ENCODE measurements at regions not wholly inside any gene's neighbourhood (a gene's known extent, or its start where the extent isn't known, plus 50 kb on each side); places are given as distances from the start of the nearest gene placed in this dataset.

- DNase-seq (ENCODE audit: low read depth), result no peak
These were observed 115.0 kb downstream of the RIPK4 start for GRCh38 chr21:41651830-41652229.

DNA sequence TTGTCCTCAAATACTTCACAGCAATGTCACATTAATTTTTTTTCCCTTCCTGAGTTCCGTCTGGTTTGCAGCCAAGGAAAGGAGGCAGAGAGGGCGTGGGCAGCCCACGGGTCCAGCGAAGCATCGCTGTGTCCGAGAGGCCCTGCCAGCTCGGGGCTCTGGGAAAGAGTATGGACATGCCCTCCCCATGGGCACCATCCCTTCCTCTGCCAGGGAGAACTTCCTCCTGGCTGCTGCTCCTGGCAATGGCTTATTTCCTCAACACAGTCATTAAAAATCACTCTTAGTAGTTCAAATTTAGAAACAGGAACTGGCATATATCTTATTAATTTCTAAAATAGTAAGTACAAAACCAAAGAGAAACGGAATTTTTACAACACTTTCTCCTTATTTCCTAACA is 115.4 kb downstream of the RIPK4 start:
- no peak for DNase-seq (ENCODE audit: low read depth)

DNA sequence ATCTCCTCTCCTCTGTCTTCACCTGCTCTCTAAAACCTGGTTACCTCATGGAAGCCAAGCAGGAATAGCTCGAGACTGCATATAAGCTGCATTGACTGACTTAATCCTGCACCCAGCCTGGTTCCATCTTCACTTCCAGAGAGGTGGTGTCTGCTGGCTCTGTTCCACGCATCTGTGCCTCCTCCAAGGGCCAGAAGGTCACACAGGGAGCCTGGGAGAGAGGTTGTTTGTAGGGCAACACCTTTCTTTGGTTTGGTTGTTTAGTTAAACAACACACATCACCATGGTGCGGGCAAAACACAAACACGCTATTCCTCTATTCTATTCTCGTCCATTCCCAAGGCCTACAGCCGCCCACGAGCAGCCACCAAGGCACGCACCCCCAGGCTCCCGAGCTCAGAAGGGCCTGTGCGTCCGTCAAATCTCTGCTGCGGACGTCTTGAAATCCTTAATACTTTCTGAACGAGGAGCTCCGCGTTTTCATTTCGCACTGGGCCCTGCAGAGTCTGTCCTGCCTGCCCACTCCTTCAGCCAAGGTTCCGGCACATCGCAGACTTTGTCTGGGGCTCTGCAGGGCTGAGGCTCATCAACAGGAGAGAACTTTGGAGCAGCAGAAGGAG is 116.2 kb downstream of the RIPK4 start:
- no peak for DNase-seq (ENCODE audit: low read depth)

DNA sequence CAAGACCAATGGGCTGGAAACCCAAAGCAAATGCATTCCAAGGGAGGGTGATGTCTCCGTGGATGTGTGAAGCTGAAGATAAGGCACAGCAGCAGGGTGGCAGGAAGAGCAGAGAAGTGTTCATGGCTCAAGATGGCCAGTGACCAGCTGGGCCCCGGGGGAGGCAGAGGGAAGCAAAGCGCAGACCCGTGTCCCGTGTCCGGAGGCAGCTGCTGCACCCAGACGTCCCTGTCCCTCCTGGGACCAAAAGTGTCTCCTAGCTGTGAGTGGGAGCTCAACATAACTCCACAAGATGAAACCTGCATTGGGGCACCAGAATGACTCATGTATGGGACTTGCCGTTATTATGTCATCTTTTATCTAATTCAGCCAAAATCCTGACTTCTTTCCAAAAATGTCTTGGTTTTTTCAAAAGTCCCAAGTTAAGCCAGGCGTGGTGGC is 118.2 kb downstream of the RIPK4 start:
- DNase-seq (ENCODE audit: low read depth), result peak; percentile 88

GRCh38 chr21:41647806-41648561 is 118.9 kb downstream of the RIPK4 start:
- DNase-seq (ENCODE audit: low read depth), result no peak

GRCh38 chr21:41643246-41643966 is 123.4 kb downstream of the RIPK4 start:
- peak; percentile 65 for DNase-seq (ENCODE audit: low read depth)

GRCh38 chr21:41641821-41642701 is 124.8 kb downstream of the RIPK4 start:
- peak; percentile 94 for DNase-seq (ENCODE audit: low read depth)

DNA sequence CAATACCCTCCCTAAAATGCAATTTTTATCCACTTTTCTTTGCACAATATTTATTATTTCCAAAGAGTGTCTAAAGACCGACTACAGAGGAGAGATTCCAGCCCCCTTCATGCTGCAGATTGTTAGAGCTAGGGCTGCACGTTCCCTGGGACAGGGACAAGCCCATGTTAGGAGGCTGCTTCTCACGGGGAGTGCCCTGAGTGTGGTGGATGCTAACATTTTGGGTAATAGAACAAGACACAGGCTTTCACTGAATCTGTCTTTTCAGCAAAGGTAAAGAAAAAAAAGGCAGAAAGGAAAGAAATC is 125.4 kb downstream of the RIPK4 start:
- no peak for DNase-seq (ENCODE audit: low read depth)

DNA sequence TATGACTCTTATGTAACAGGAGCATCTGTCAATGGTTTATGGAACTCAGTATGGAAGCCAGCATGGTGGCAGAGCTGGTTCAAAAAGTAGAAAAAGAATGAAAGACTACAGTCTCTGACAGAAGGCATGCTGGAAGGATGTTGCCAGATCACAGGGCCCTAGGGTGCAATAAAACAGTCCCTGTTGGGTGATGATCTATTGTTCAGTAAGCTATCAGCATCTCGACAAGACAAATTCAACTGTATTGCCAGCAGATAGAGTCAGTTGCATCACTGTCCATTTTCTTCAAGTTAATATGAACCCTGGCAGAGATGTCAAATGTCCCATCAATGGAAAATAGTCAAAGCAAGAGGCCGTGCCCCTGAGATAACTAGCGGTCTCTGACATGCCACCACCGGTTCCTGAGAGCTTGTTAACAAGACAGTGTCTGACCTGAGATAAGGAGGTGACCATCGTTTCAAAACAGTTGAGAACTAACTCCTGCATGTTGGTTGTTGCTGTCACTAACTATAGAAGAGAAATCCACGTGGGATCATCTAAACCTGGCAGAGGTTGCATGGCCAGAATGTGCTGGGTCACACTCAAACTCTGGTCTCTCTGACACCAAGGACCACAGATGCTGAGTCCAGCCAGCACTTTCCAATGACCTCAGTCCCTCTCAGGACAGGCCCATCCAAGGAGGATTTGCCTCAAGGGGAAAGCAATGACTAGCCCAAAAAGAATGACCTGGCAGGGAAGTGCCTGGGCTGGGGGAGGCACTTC is 125.9 kb downstream of the RIPK4 start:
- peak; percentile 89 for DNase-seq (ENCODE audit: low read depth)

DNA sequence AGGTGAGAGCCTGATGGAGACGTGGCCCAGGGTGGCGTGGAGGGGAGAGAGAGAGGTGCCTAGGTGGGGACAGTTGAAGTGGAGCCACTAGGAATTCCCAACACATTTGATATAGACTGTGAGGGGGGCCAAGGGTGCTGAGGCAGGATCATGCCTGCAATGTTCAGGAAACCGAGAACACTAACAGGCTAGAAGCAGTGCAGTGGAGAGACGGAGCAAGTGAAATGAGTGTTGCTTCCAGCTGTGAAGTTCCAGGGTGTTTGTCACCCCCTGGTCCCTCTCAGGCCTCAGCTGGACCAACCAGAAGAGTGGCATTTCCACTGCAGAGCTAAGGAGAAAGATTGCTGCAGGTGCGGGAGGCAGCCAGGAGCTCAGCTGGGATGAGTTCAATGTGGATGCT is 127.1 kb downstream of the RIPK4 start:
- no peak for DNase-seq (ENCODE audit: low read depth)

DNA sequence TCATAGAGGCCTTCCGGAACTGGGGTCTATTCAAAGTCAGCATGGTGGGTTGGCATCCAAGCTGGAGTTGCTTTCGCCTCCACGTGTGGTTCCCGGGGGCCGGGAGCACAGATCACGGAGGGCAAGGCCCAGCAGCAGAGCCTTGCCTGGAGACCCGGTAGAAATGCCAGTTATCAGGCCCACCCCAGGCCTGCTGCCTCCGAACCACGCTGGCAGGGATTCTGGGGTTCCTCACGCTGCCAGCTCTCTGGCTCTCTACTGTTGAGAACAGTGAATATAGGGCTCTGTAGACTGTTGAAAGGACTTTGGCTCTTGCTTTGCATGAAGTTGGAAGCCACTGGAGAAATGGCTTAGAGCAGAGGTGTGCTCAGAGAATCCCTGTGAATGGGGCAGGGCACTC is 127.5 kb downstream of the RIPK4 start:
- DNase-seq (ENCODE audit: low read depth), result no peak

DNA sequence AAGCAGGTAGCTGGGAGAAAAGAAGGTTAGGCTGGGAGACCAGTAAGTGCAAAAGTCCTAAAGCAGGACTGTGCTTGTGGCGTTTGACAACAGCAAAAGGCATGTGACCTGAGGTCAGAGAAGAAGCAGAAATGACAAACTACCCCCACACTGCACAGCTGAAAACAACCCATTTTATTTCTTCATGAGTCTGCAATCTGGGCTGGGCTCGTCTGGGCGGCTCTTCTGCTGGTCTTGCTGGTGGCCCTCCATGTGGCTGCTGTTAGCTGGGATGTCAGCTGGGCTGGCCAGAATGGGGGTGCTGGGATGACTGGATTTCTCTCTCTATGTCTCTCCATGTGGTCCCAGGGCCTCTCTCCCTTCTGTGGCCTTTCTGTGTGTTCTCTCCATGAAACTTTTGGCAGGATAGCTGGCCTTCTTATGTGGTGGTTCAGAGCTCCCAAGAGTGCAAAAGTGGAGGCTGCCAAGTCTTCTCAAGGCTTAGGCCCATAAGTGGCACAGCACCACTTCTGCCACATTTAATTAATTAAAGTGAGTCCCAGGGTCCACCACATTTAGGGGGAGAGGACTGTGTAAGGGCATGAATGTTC is 128.6 kb downstream of the RIPK4 start:
- no peak for DNase-seq (ENCODE audit: low read depth)

DNA sequence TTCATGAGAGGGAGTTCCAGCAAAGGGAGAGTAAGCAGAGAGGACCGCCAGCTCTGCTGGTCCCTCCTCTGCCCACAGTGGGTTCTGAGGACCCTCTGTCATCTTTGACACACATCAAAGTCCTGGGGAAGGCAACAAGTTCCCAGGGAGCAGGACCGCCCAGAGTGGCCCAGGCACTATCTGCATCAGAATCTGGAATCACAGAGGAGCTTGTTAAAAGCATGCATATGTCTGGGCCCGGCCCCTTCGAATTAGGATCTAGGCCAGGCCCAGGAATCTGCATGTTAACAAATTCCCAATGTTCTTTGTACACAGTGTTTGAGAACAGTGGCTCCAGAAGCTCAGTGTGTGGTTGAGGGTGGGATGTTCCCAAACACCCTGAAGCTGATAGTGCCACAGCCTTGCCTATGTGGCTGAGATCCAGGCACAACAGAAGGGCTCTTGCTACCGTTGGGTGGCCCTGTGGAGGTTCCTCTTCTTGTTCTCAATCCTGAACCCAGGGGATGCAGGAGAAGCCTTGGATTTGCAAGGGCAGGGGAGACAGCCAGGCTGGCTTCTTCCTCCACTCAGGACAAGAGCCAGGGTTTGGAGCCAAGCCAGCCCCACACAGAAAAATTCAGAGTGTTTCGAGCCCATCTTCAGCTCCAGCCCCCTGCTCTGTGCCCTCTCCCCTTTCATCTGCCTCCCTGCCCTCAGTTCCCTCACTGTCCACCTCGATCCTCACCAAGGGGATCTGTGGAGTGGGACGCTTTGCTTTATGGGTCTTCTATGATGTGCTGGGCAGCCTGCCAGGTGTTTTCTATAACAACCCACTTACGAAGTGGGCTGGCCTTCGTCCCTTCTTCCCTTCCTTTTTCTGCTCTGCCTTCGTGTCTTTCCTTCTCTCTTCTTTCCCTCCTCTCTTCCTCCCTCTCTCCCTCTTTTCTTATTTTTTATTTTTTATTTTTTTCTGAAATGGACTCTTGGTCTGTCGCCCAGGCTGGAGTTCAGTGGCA is 129.0 kb upstream of the TMPRSS2 start:
- DNase-seq (ENCODE audit: low read depth), result no peak

- DNase-seq (ENCODE audit: low read depth), result no peak
These were observed 127.9 kb upstream of the TMPRSS2 start for GRCh38 chr21:41635874-41636273.

DNA sequence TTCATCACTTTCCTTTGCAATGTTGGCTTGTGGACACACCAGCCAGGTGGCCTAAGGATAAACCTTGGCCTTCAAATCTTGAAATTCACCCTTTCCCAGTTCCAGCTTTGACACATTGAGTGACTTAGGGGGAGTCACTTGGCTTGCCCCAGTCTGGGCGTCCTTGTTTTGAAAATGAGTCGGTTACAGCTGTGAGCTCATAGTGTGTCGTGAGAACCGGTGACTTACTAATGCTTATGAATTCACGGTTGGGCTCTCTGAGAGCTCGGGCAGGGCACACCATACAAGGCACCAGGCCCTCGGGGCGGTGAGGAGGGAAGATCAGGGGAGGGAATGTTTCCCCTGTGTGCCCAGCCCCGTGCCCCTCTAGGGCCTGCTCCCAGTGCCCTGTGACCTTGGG is 126.9 kb upstream of the TMPRSS2 start:
- peak; percentile 84 for DNase-seq (ENCODE audit: low read depth)

GRCh38 chr21:41634211-41634694 is 126.3 kb upstream of the TMPRSS2 start:
- DNase-seq (ENCODE audit: low read depth), result no peak

GRCh38 chr21:41633627-41634026 is 125.7 kb upstream of the TMPRSS2 start:
- DNase-seq (ENCODE audit: low read depth), result no peak

DNA sequence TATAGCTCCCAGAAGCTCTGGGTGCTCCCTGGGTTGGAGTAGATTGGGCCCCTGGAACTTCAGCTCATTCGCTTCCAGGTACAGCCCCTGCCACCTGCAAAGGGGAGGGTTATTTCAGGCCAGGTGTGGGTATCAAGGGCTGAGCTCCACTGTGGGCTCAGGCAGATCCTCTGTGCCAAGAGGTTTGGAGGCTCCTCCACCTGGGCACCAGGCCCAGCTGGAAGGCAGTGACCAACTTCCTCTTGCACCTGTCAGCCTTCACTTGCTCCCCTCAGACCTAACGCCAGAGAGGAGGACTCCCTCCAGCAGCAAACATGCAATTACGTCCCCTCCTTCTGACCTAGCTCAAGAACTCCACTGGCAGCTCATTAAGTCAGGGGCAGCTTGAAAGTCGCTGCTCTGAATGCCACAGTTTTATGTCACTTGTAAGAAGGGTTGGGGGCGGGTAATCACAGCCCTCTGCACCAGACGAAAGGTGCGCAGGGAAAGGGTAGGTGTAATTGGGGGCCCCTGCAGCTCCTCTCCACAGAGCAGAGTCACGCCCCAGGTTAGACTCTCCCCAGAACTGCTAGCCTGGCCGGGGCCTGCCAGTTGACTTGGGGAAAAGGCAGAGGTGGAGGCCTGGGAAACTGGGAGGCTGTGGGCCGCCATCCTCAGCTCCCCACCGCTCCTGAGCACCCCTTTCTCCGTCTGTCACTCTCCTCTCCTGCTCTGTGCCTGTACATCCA is 125.0 kb upstream of the TMPRSS2 start:
- DNase-seq (ENCODE audit: low read depth), result no peak
